Peyer's patch (tissue), 4 donors: ENCODE measurements at regions not wholly inside any gene's neighbourhood (a gene's known extent, or its start where the extent isn't known, plus 50 kb on each side); places are given as distances from the start of the nearest gene placed in this dataset.

Experiments used
- POLR2A ChIP-seq, 2 donors: fragments of 450-650 bp; IDR thresholded peaks; one replicate each; pipeline ENCODE4 v1.5.1; 2017; ENCODE audit warnings: antibody characterized with exemption in 2 of 2, mild to moderate bottlenecking in 2 of 2, moderate library complexity in 2 of 2
- TF ChIP-seq, protein P1 (sequence below), 6 experiments: fragments of 450-650 bp in 4 of 6; fragments of 200-600 bp in 2 of 6; sonication (generic) in 1 of 6; IDR thresholded peaks; one replicate each; pipeline ENCODE4 v1.5.1; 2017 to 2019; ENCODE audit warnings: antibody characterized with exemption in 6 of 6, mild to moderate bottlenecking in 3 of 6, moderate library complexity in 1 of 6

DNA sequence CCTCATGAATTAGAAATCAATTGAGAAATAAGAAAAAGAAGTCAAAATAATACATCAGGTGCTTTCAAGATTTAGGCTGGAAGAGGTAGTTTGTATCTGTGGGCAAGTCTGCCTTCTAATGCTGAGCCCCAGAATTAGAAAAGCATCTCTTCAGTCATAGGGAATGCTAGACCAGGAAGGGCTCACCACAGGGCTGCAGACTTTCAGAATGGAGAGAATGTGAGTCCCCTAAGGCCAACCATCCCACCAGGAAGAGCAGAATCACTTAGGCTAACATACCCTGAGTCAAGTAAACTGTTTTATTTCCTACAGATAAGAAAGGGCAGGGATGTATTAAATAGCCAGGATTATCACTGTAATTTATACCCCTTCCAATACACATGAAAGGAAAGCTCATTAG lies 510.2 kb downstream of the RNF144B start:
- TF ChIP-seq, protein P1, sequence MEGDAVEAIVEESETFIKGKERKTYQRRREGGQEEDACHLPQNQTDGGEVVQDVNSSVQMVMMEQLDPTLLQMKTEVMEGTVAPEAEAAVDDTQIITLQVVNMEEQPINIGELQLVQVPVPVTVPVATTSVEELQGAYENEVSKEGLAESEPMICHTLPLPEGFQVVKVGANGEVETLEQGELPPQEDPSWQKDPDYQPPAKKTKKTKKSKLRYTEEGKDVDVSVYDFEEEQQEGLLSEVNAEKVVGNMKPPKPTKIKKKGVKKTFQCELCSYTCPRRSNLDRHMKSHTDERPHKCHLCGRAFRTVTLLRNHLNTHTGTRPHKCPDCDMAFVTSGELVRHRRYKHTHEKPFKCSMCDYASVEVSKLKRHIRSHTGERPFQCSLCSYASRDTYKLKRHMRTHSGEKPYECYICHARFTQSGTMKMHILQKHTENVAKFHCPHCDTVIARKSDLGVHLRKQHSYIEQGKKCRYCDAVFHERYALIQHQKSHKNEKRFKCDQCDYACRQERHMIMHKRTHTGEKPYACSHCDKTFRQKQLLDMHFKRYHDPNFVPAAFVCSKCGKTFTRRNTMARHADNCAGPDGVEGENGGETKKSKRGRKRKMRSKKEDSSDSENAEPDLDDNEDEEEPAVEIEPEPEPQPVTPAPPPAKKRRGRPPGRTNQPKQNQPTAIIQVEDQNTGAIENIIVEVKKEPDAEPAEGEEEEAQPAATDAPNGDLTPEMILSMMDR (IDR thresholded peaks at IDR 0.05), result no peak
- no peak for TF ChIP-seq POLR2A (IDR thresholded peaks at IDR 0.05)
